HUES6 (cell line): ENCODE measurements at regions not wholly inside any gene's neighbourhood (a gene's known extent, or its start where the extent isn't known, plus 50 kb on each side); places are given as distances from the start of the nearest gene placed in this dataset.

Source experiments
- H3K27ac ChIP-seq: 2 replicates; pipeline ENCODE4 v1.7.0; 2013; ENCODE audit warnings: low read depth, mild to moderate bottlenecking, low read length, inconsistent platforms
- H3K27me3 ChIP-seq: 2 replicates; pipeline ENCODE4 v1.6.1; 2013; ENCODE audit warnings: low read length; ENCODE audit not compliant: control insufficient read depth, insufficient read depth
- H3K36me3 ChIP-seq: 2 replicates; pipeline ENCODE4 v1.6.1; 2013; ENCODE audit warnings: low read length; ENCODE audit not compliant: control insufficient read depth, insufficient read depth
- H3K4me1 ChIP-seq: 2 replicates; pipeline ENCODE4 v1.6.1; 2013; ENCODE audit warnings: low read length; ENCODE audit not compliant: control insufficient read depth, insufficient read depth
- H3K4me3 ChIP-seq: 2 replicates; pipeline ENCODE4 v1.5.1; 2013; ENCODE audit warnings: low read depth, low read length
- H3K9ac ChIP-seq: one replicate; pipeline ENCODE4 v1.6.1; 2013; ENCODE audit warnings: mild to moderate bottlenecking, low read length
- H3K9me3 ChIP-seq: 2 replicates; pipeline ENCODE4 v1.6.1; 2013; ENCODE audit warnings: low read depth, low read length; ENCODE audit not compliant: control insufficient read depth, insufficient read depth

- no peak overlapping the region for H3K27ac ChIP-seq
These were observed 291.8 kb upstream of the USP24 start for GRCh38 chr1:55506740-55507577.

GRCh38 chr1:55505326-55505725 lies 290.2 kb upstream of the USP24 start:
- Histone ChIP-seq H3K4me1 (no peaks in the 10 kb centered on the region), H3K27ac (no peak overlapping the region), H3K36me3 (no peaks in the 10 kb centered on the region), H3K27me3 (no peaks in the 10 kb centered on the region), H3K9ac (no peak overlapping the region), H3K4me3 (no peak overlapping the region), H3K9me3 (no peaks in the 10 kb centered on the region)

More at GRCh38 chr1:55506740-55507577, 291.8 kb upstream of the USP24 start:
- Histone ChIP-seq H3K9me3 (no peaks in the 10 kb centered on the region), H3K9ac (no peak overlapping the region), H3K27me3 (no peaks in the 10 kb centered on the region), H3K4me1 (no peaks in the 10 kb centered on the region), H3K36me3 (no peaks in the 10 kb centered on the region), H3K4me3 (no peak overlapping the region)

GRCh38 chr1:55504306-55504731 lies 289.2 kb upstream of the USP24 start:
- Histone ChIP-seq H3K36me3 (no peaks in the 10 kb centered on the region), H3K27ac (no peak overlapping the region), H3K4me3 (no peak overlapping the region), H3K4me1 (no peaks in the 10 kb centered on the region), H3K27me3 (no peaks in the 10 kb centered on the region), H3K9ac (no peak overlapping the region), H3K9me3 (no peaks in the 10 kb centered on the region)

DNA sequence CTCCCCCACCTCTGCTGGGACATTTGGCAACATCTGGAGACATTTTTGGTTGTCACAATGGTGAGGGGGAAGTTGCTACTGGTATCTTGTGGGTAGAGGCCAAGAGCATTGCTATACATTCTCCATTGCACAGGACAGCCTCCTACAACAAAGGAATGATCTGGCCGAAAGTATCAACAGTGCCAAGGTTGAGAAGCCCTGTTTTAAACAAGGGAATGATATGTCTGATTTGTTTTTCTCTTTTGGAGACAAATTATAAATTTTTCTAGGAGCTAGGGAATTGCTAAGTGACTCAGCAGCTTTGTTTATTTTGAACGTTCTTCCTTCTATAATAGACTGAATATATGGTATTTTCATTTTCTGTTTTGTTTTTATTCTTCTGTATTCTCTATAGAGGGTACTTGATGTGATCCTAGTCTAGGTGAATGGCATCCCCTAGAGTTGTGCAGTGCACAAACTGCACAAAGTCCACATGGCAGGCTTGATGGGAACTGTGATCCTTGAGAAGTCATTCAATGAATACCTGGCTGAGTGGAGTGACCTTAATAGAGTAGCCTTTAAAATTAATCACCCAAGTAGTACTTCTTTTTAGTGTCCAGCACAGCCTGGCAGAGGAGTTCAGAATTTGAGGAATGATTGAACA lies 288.6 kb upstream of the USP24 start:
- Histone ChIP-seq H3K4me3 (no peak overlapping the region), H3K36me3 (no peaks in the 10 kb centered on the region), H3K27ac (no peak overlapping the region), H3K9ac (no peak overlapping the region), H3K27me3 (no peaks in the 10 kb centered on the region), H3K4me1 (no peaks in the 10 kb centered on the region), H3K9me3 (no peaks in the 10 kb centered on the region)

- Histone ChIP-seq H3K27me3 (no peaks in the 10 kb centered on the region), H3K9me3 (no peaks in the 10 kb centered on the region), H3K4me1 (no peaks in the 10 kb centered on the region), H3K36me3 (no peaks in the 10 kb centered on the region), H3K4me3 (no peak overlapping the region), H3K9ac (no peak overlapping the region), H3K27ac (no peak overlapping the region)
These were observed 285.4 kb upstream of the USP24 start for GRCh38 chr1:55500601-55501000.

DNA sequence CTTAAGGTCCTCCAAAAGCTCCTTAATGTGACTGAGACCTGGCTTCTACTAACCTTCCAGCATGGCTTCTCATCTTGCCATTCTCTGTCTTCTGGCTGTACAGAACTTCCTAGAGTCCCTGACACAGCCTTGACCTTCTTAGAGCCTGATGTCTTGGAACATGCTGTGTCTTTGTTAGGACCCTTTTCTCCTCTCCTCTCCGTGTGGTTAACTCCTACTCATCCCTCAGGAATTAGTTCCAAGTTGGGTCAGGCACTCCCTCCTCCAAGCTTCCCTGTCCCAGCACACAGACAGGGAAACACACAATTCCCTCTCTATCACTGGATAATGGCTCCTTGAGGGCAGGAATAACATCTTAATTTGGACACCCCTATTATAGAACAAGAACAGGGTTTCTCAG lies 275.4 kb upstream of the USP24 start:
- Histone ChIP-seq H3K4me1 (no peaks in the 10 kb centered on the region), H3K4me3 (no peak overlapping the region), H3K27me3 (no peaks in the 10 kb centered on the region), H3K36me3 (no peaks in the 10 kb centered on the region), H3K27ac (no peak overlapping the region), H3K9me3 (no peaks in the 10 kb centered on the region), H3K9ac (no peak overlapping the region)

- Histone ChIP-seq H3K36me3 (no peaks in the 10 kb centered on the region), H3K4me3 (no peak overlapping the region), H3K9me3 (no peaks in the 10 kb centered on the region), H3K4me1 (no peaks in the 10 kb centered on the region), H3K27me3 (no peaks in the 10 kb centered on the region), H3K27ac (no peak overlapping the region), H3K9ac (no peak overlapping the region)
These were observed 269.0 kb upstream of the USP24 start for GRCh38 chr1:55484173-55484572.

- Histone ChIP-seq H3K9me3 (no peaks in the 10 kb centered on the region), H3K36me3 (no peaks in the 10 kb centered on the region), H3K4me3 (no peak overlapping the region), H3K9ac (no peak overlapping the region), H3K27me3 (no peaks in the 10 kb centered on the region), H3K4me1 (no peaks in the 10 kb centered on the region), H3K27ac (no peak overlapping the region)
These were observed 268.4 kb upstream of the USP24 start for GRCh38 chr1:55483523-55483922.

DNA sequence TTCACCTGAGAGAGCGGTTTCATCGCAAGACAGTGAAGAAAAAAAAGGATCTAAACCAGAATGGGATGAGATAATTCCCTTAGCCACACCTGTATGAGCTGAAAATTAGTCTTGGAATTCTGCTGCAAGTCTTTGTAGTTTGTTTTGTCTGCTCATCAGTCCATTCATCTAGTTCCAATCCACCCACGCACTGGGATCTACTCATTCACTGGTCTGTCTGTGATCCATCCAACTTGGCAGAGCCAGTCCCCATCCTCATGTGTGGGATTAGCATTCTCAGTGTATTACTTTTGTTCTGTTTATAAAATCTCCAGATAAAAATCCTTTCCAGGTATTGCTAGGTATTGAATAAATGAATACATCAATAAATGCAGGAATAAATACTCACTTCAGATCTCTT lies 266.5 kb upstream of the USP24 start:
- Histone ChIP-seq H3K4me1 (no peaks in the 10 kb centered on the region), H3K9me3 (no peaks in the 10 kb centered on the region), H3K36me3 (no peaks in the 10 kb centered on the region), H3K27me3 (no peaks in the 10 kb centered on the region), H3K27ac (no peak overlapping the region), H3K4me3 (no peak overlapping the region), H3K9ac (no peak overlapping the region)

DNA sequence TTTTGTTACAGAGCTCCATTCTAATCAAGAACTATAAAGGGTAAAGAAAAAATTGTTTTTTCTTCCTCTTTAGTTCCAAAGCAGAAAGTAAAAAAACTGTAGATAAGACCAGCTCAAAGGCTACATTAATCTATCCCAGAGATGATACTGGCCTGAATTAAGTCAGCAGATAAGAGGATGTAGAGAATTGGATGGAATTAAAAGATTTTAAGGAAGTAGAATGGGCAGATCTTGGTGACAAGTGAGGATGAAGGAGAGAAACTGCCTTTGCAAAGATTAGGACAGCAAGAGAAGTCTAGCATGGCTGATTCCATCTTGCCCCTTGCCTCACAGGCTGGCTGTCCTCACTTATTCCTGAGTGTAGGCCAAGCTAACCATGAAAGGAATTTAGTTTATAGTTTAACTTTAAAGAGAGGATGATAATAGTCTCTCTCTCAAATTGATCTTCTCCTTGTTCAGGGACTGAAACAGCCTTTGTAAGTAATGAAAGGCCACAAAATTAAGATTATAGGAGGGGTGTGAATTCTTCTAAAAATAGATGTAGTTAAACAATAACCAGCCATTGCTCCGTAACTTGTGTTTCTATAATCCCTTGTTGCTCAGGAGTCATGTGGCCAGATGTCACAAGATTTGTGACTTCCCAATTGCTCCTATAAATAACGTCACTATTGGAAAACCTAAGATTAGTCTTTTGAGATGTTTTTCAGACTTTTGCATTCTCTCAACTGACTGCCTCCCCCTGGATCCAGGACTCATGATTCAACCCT lies 265.0 kb upstream of the USP24 start:
- no peaks in the 10 kb centered on the region for H3K36me3 ChIP-seq

DNA sequence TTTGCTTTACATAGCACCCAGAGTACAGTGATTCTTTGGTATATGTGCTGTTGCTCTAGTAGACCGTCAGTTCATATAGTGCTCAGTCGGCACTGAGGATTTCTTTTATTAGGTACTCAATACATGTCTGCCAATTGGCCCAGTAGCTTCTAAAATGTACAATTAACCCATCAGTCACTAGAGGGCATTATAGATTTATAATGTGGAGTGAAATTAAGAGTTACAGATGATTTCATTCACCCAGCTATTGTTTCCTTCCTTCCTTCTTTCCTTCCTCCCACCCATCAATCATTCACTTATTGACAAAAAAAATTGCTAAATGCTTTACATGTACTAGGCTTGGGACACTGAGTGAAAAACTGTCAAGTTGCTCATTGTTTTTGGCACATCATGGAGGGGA lies 263.6 kb upstream of the USP24 start:
- Histone ChIP-seq H3K9ac (no peak overlapping the region), H3K27ac (no peak overlapping the region), H3K27me3 (no peaks in the 10 kb centered on the region), H3K4me3 (no peak overlapping the region), H3K4me1 (no peaks in the 10 kb centered on the region), H3K9me3 (no peaks in the 10 kb centered on the region), H3K36me3 (no peaks in the 10 kb centered on the region)

More for the DNA sequence above, 265.0 kb upstream of the USP24 start:
- H3K27me3 ChIP-seq: no peaks in the 10 kb centered on the region
- H3K9ac ChIP-seq: no peak overlapping the region
- H3K4me3 ChIP-seq: no peak overlapping the region
- H3K27ac ChIP-seq: no peak overlapping the region
- H3K4me1 ChIP-seq: no peaks in the 10 kb centered on the region
- no peaks in the 10 kb centered on the region for H3K9me3 ChIP-seq
